AG09319 (cell line): ENCODE measurements at regions not wholly inside any gene's neighbourhood (a gene's known extent, or its start where the extent isn't known, plus 50 kb on each side); places are given as distances from the start of the nearest gene placed in this dataset.

Experiments used
- DNase-seq: peaks from one replicate; pipeline ENCODE4 v3.0.0-alpha.2; 2010; ENCODE audit warnings: low read depth; ENCODE audit errors: extremely low read depth
- TF ChIP-seq, protein P1 (sequence below): IDR thresholded peaks from 2 replicates; pipeline ENCODE4 v1.5.1; 2011; ENCODE audit warnings: low read depth, mild to moderate bottlenecking, inconsistent platforms, low read length, moderate library complexity

DNA sequence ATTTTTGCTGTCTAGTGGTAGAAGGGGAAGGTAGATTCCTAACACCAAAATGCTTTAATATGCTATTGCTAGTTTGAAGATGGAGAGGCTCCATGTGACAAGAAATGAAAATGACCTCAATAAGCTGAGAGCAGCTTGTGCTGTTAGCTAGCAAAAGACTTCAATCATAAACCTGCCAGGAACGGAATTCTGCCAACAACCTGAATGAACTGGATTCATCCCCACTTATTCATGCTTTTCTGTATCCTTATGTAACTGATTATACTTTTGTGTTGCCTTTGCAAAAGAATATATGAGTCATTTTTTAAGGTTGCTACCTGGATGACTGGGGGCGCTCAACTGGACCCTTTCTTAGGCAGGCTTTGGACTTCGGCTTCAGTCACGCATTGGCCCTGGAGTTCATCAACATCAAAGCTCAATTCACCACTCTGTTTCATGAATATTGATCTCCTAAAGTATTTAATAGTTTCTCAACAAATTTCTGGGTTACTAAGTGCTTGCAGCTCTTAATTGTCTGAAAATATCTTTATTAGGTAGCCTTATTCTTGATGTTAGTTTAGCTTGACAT lies 97.5 kb upstream of the KCNJ3 start:
- no peak for DNase-seq
- TF ChIP-seq, protein P1, sequence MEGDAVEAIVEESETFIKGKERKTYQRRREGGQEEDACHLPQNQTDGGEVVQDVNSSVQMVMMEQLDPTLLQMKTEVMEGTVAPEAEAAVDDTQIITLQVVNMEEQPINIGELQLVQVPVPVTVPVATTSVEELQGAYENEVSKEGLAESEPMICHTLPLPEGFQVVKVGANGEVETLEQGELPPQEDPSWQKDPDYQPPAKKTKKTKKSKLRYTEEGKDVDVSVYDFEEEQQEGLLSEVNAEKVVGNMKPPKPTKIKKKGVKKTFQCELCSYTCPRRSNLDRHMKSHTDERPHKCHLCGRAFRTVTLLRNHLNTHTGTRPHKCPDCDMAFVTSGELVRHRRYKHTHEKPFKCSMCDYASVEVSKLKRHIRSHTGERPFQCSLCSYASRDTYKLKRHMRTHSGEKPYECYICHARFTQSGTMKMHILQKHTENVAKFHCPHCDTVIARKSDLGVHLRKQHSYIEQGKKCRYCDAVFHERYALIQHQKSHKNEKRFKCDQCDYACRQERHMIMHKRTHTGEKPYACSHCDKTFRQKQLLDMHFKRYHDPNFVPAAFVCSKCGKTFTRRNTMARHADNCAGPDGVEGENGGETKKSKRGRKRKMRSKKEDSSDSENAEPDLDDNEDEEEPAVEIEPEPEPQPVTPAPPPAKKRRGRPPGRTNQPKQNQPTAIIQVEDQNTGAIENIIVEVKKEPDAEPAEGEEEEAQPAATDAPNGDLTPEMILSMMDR, result no peak

DNA sequence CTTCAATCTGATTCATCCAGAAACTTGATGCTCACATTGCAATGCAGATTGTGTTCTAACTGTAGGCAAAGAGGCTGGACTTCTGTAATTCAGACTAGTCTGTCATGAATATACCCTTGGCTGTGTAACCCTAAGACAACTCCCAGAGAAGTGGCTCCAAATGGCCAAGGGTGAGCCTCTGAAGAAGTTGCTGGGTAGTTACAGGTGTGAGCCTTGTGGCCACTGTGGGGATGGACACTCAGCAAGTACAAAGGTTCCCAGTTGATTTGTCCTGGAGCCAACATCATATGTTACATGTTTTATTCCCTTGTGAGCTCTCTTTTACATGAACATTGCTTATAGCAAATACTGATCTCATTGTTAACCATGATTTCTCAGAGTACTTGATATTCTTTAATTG lies 94.8 kb upstream of the KCNJ3 start:
- no peak for DNase-seq
- TF ChIP-seq, protein P1, result no peak

DNA sequence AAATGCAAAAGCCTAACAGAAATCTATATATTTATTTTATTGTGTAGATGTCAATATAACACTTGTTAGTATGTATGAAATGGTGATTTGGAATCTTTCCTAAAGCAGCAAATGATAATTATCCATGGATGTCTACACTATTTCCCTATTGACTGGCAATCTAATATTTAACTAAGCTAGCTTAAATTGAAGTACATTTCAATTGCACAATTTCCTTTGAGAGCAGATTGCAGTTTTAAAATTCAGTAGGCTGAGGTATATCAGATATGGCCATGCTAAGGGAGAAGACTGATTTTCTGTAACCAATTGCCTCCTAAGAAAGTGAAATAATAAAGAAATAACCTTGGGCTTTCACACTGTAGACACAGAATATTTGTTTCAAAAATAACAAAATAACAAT lies 90.1 kb upstream of the KCNJ3 start:
- TF ChIP-seq, protein P1, result no peak
- DNase-seq, result no peak

DNA sequence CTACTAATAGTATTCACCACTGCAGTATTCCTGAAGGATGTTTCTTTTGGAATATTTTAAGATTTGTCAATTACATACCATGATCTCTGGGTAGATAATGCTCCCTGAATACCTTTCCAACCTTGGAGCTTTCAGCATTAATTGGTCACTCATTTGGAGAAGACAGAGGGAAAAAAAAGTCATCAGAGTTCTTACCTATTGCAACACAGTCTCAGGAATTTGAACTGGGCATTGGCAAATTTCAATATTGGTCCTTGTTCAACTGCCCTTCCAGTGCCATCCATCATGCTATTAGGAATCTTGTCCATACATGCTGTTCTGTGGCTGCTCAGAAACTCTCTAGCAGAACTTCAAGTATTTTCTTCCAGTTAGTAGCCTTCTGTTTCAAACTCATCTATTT lies 83.6 kb upstream of the KCNJ3 start:
- DNase-seq, result no peak
- TF ChIP-seq, protein P1, result no peak

DNA sequence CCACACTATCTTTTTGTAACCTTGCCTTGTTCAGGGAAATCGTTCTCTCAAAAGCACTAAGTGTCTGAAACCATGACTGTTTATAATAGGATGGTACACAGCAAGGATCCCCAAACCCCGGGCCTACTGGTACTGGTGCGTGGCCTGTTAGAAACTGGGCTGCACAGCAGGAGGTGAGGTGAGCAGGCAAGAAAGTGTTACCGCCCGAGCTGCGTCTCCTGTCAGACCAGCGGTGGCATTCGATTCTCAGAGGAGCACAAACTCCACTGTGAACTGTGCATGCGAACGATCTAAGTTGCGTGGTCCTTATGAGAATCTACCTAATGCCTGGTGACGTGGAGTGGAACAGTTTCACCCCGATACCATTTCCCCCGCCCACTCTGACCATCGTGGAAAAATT lies 81.8 kb upstream of the KCNJ3 start:
- TF ChIP-seq, protein P1, result no peak
- no peak for DNase-seq

DNA sequence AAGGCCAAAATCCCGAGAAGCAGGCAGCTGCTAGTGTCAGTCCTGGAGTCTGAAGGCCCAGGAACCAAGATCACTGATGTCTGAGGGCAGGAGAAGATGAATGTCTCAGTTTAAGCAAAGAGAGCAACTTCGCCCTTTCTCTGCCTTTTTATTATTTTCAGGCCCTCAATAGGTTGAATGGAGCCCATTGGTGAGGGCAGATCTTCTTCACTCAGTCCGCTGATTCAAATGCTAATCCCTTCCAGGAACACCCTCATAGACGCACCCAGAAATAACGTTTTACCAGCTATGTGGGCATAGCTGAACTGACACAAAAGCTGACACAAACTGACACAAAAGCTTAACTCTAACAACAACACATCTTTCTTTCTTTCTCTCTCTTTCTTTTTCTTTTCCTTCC lies 78.0 kb upstream of the KCNJ3 start:
- TF ChIP-seq, protein P1, result no peak
- DNase-seq, result no peak

DNA sequence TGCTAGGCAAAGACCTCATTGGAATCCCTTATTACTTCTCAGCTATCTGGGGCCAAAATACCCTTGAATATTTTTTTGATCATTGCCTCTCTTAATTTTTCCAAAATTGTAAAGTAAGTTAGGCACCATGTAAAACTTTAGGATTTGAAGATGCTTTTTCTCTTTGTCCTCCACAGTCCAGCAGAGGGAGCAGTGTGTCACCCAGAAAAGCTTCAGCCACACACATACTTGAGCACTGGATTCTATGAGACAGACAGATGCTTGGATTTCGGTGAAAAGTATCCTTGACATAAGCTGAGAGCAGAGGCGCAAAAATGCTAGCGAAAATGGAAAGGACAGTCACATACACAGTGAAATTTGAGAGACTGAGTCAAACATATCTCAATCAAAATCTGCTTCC lies 74.7 kb upstream of the KCNJ3 start:
- no peak for DNase-seq
- TF ChIP-seq, protein P1, result peak; percentile 1; the same call in 1 of the 2 replicates
